ENCODE measurements at regions not wholly inside any gene's neighbourhood (a gene's known extent, or its start where the extent isn't known, plus 50 kb on each side); places are given as distances from the start of the nearest gene placed in this dataset.

DNA sequence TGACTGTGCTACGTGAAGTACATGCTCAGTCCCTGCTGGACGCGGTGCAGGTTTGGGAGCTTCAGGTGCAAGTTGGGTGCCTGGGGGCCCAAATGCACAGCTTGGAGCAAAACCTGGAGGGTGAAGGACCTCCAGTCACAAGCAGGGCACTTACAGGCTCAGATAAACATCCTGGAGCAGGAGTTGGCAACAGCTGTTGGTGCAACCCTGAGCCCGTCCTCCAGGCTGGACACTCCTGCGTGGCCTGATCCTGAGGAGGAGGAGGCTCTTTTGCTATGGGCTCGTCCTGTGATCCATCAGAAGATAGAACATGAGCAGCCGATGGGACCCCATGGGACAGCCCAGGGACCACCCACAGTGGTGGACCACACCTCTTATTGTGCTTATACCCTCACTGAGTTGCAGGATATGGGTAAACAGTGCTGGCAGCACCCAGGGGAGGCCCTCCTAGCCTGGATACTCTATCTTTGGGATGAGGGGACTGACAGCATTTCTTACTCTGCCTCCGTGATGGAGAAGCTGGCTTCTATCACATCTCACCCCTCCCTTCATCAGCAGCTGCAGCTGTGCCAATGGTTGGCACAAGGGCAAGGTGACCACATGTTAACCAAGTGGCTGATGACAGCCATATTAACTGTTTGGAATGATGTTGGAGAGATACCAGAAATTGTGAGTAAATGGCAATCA, 301.6 kb downstream of the ZPLD1 start:
- Histone ChIP-seq H3K27me3 (no peaks in the 10 kb centered on the region), H3K4me3 (no peak overlapping the region), H3K36me3 (no peaks in the 10 kb centered on the region), H3K27ac (no peak overlapping the region), H3K9me3 (no peaks in the 10 kb centered on the region), H3K4me1 (peaks cover 0 to 3% of the 10 kb centered on the region in 2 donors)
- DNase-seq (ENCODE audit: low spot score in 2 of 2) = no peak
- no peak for TF ChIP-seq CTCF (IDR thresholded peaks at IDR 0.05)
- intact Hi-C loops (cut with DNase I) = no loop called here

GRCh38 chr3:102736975-102737304, 302.1 kb downstream of the ZPLD1 start:
- H3K36me3 ChIP-seq = no peaks in the 10 kb centered on the region
- H3K4me1 ChIP-seq = peaks cover 0 to 3% of the 10 kb centered on the region in 2 donors
- intact Hi-C loops (cut with DNase I) = no loop called here
- H3K4me3 ChIP-seq = no peak overlapping the region
- no peak for TF ChIP-seq CTCF (IDR thresholded peaks at IDR 0.05)
- H3K27me3 ChIP-seq = no peaks in the 10 kb centered on the region
- no peak for DNase-seq (ENCODE audit: low spot score in 2 of 2)
- no peaks in the 10 kb centered on the region for H3K9me3 ChIP-seq
- H3K27ac ChIP-seq = no peak overlapping the region

DNA sequence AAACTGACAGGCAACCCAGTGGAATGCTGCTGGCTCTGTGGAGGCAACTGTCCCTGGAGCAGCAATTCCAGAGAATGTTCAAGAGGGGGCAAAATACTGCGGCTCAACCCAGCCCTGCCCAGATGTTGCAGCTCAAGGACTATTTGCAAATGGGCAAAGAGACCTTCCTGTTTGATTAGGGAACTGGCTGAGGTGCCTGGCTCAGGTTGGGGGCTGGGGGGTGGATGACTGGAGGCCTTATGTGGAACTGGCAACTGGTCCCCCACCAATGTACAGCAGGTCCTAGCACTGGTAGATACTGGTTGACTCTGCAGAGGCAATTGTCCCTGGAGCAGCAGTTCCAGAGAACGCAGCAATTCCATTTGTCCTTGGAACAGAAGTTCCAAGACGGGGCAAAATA, 302.5 kb downstream of the ZPLD1 start:
- no peak for DNase-seq (ENCODE audit: low spot score in 2 of 2)
- Histone ChIP-seq H3K36me3 (no peaks in the 10 kb centered on the region), H3K4me3 (no peak overlapping the region), H3K27me3 (no peaks in the 10 kb centered on the region), H3K9me3 (no peaks in the 10 kb centered on the region), H3K27ac (no peak overlapping the region), H3K4me1 (peaks cover 0 to 3% of the 10 kb centered on the region in 2 donors)
- intact Hi-C loops (cut with DNase I) = no loop called here
- no peak for TF ChIP-seq CTCF (IDR thresholded peaks at IDR 0.05)

- Histone ChIP-seq H3K27me3 (no peaks in the 10 kb centered on the region), H3K27ac (no peak overlapping the region), H3K9me3 (no peaks in the 10 kb centered on the region), H3K4me3 (no peak overlapping the region), H3K36me3 (no peaks in the 10 kb centered on the region), H3K4me1 (no peaks in the 10 kb centered on the region)
- TF ChIP-seq CTCF (IDR thresholded peaks at IDR 0.05) = no peak
- intact Hi-C loops (cut with DNase I) = no loop called here
- no peak for DNase-seq (ENCODE audit: low spot score in 2 of 2)
These were observed 306.3 kb downstream of the ZPLD1 start for GRCh38 chr3:102741105-102741504.

DNA sequence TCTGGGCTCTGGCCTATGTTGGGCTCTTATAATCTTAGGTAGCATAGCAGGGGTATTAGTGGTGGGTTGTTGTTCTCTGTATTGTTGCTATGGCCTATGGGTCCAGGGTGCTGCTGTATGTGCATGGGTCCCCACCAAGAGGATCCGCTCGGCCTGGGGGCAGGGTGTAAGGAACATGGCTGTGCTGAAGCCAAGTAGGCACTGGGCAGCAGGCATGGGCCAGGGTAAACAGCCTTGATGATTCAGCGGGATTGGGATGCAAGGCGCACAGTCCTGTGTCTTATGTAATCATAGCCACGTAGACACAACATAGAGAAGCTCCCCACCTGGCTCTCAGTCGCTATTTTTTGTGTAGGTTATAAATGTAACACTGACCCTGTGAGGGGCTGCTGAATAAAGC, 306.9 kb downstream of the ZPLD1 start:
- Histone ChIP-seq H3K27ac (no peak overlapping the region), H3K9me3 (no peaks in the 10 kb centered on the region), H3K4me1 (no peaks in the 10 kb centered on the region), H3K36me3 (no peaks in the 10 kb centered on the region), H3K4me3 (no peak overlapping the region), H3K27me3 (no peaks in the 10 kb centered on the region)
- DNase-seq (ENCODE audit: low spot score in 2 of 2) = no peak
- intact Hi-C loops (cut with DNase I) = no loop called here
- no peak for TF ChIP-seq CTCF (IDR thresholded peaks at IDR 0.05)

- intact Hi-C loops (cut with DNase I) = no loop called here
- no peak for TF ChIP-seq CTCF (IDR thresholded peaks at IDR 0.05)
- Histone ChIP-seq H3K9me3 (no peaks in the 10 kb centered on the region), H3K27ac (no peak overlapping the region), H3K36me3 (no peaks in the 10 kb centered on the region), H3K27me3 (no peaks in the 10 kb centered on the region), H3K4me1 (no peaks in the 10 kb centered on the region), H3K4me3 (no peak overlapping the region)
- DNase-seq (ENCODE audit: low spot score in 2 of 2) = no peak
These were observed 311.1 kb downstream of the ZPLD1 start for GRCh38 chr3:102745881-102746280.

Measured in ascending aorta (tissue), 2 donors.